Astrocyte (in vitro differentiated cells and primary cell): ENCODE measurements at regions not wholly inside any gene's neighbourhood (a gene's known extent, or its start where the extent isn't known, plus 50 kb on each side); places are given as distances from the start of the nearest gene placed in this dataset.

Experiments used
- DNase-seq: peaks from one replicate; pipeline ENCODE4 v3.0.0-alpha.2; 2010; ENCODE audit warnings: low read depth
- FAIRE-seq: peaks from 2 replicates; lab custom pipeline; 2011; peaks lifted over from hg19 to GRCh38; lab: Jason Lieb, UNC
- H2AFZ ChIP-seq: 2 replicates; pipeline ENCODE4 v1.6.0; 2012; ENCODE audit warnings: low read depth, low read length, inconsistent platforms
- H3K27ac ChIP-seq: 2 replicates; pipeline ENCODE4 v1.5.1; 2011; ENCODE audit warnings: low read depth, low read length, inconsistent platforms
- H3K27me3 ChIP-seq: 2 replicates; pipeline ENCODE4 v1.6.0; 2011; ENCODE audit warnings: low read length, inconsistent platforms; ENCODE audit not compliant: insufficient read depth
- H3K36me3 ChIP-seq: 2 replicates; pipeline ENCODE4 v1.5.1; 2011; ENCODE audit warnings: low read length, inconsistent platforms; ENCODE audit not compliant: insufficient read depth
- H3K4me1 ChIP-seq: 2 replicates; pipeline ENCODE4 v1.5.1; 2011; ENCODE audit warnings: low read length, inconsistent platforms; ENCODE audit not compliant: insufficient read depth
- H3K4me2 ChIP-seq: 2 replicates; pipeline ENCODE4 v1.6.0; 2012; ENCODE audit warnings: low read length, inconsistent platforms
- H3K4me3 ChIP-seq: 2 replicates; pipeline ENCODE4 v1.5.1; 2011; ENCODE audit warnings: low read depth, mild to moderate bottlenecking, low read length, inconsistent platforms; ENCODE audit not compliant: insufficient read depth
- H3K79me2 ChIP-seq: 2 replicates; pipeline ENCODE4 v1.6.0; 2012; ENCODE audit warnings: mild to moderate bottlenecking, low read length, inconsistent platforms; ENCODE audit not compliant: insufficient read depth
- H3K9ac ChIP-seq: 2 replicates; pipeline ENCODE4 v1.6.0; 2012; ENCODE audit warnings: mild to moderate bottlenecking, low read length, inconsistent platforms
- H3K9me3 ChIP-seq: 2 replicates; pipeline ENCODE4 v1.5.1; 2012; ENCODE audit warnings: low read depth, mild to moderate bottlenecking, low read length, inconsistent platforms; ENCODE audit not compliant: insufficient read depth
- H4K20me1 ChIP-seq: 2 replicates; pipeline ENCODE4 v1.6.0; 2012; ENCODE audit warnings: low read length, inconsistent platforms; ENCODE audit not compliant: insufficient read depth
- H3K27ac Mint-ChIP-seq: one replicate; pipeline ENCODE4 v1.8.0; 2021; ENCODE audit warnings: mild to moderate bottlenecking, mixed read lengths; ENCODE audit not compliant: unreplicated experiment
- H3K27me3 Mint-ChIP-seq: one replicate; pipeline ENCODE4 v1.8.0; 2021; ENCODE audit warnings: low read depth, mixed read lengths; ENCODE audit not compliant: unreplicated experiment
- H3K36me3 Mint-ChIP-seq: one replicate; pipeline ENCODE4 v1.8.0; 2021; ENCODE audit warnings: low read depth, mixed read lengths; ENCODE audit not compliant: unreplicated experiment
- H3K4me1 Mint-ChIP-seq: one replicate; pipeline ENCODE4 v1.8.0; 2021; ENCODE audit warnings: low read depth, mixed read lengths; ENCODE audit not compliant: unreplicated experiment
- H3K4me3 Mint-ChIP-seq: one replicate; pipeline ENCODE4 v1.8.0; 2021; ENCODE audit warnings: mild to moderate bottlenecking, moderate library complexity, mixed read lengths; ENCODE audit not compliant: unreplicated experiment
- H3K9me3 Mint-ChIP-seq: one replicate; pipeline ENCODE4 v1.8.0; 2021; ENCODE audit warnings: mild to moderate bottlenecking, mixed read lengths; ENCODE audit not compliant: unreplicated experiment
- EZH2 ChIP-seq: IDR thresholded peaks from 2 replicates; pipeline ENCODE4 v1.6.1; 2012; ENCODE audit warnings: mild to moderate bottlenecking, low read length, inconsistent platforms; ENCODE audit not compliant: insufficient read depth
- TF ChIP-seq, protein P1 (sequence below): IDR thresholded peaks from 2 replicates; pipeline ENCODE4 v1.5.1; 2011; ENCODE audit warnings: low read depth, mild to moderate bottlenecking, inconsistent platforms, low read length, moderate library complexity; ENCODE audit not compliant: insufficient read depth

DNA sequence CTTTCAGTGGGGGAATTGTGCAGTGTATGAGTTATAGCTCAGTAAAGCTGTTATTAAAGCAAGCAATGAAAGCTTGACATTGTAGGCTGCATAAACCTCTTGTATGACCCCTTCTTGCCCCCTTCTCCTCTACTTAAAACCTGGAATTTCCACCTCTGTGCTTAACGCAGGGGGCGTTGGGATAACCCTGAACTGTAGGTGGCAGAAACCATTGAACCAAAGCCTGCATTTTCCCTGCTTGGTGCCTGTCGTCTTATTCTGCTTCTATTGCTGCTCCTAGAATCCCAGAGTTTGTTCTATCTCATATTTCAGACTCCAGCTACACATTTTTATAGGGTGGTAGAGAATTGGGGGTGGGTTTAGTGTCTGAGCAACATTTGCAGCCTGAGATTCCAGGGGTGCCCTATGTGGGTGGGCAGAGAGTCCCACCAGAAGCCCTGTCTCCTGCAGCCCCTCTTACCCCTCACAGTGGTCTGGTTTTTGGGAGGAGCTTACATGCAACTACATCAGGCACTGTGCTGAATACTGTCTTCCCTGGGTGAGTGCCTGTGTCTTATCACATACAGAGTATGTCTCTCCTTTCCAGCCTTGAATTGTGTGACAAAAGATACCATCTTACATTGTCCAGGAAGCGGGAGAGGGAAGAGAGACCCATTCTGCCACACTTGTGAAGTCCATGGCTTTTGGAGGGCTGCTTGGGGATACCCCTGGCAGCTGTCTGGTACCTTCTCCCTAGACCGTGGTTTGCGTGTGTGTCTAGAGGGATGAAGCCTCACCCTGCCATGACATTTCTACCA, 407.7 kb upstream of the EEF2KMT start:
- H3K27ac ChIP-seq = no peak overlapping the region
- no peak overlapping the region for H3K4me2 ChIP-seq
- DNase-seq (no peak), FAIRE-seq (no peak)
- H3K4me1 ChIP-seq = no peaks in the 10 kb centered on the region
- Mint-ChIP-seq H3K36me3 (no peaks in the 10 kb centered on the region), H3K27ac (no peak overlapping the region), H3K9me3 (no peaks in the 10 kb centered on the region), H3K4me1 (peaks cover 3% of the 10 kb centered on the region), H3K27me3 (peaks cover 46% of the 10 kb centered on the region), H3K4me3 (no peak overlapping the region)
- H3K9ac ChIP-seq = no peak overlapping the region
- H4K20me1 ChIP-seq = no peaks in the 10 kb centered on the region
- TF ChIP-seq, protein P1, sequence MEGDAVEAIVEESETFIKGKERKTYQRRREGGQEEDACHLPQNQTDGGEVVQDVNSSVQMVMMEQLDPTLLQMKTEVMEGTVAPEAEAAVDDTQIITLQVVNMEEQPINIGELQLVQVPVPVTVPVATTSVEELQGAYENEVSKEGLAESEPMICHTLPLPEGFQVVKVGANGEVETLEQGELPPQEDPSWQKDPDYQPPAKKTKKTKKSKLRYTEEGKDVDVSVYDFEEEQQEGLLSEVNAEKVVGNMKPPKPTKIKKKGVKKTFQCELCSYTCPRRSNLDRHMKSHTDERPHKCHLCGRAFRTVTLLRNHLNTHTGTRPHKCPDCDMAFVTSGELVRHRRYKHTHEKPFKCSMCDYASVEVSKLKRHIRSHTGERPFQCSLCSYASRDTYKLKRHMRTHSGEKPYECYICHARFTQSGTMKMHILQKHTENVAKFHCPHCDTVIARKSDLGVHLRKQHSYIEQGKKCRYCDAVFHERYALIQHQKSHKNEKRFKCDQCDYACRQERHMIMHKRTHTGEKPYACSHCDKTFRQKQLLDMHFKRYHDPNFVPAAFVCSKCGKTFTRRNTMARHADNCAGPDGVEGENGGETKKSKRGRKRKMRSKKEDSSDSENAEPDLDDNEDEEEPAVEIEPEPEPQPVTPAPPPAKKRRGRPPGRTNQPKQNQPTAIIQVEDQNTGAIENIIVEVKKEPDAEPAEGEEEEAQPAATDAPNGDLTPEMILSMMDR = no peak
- TF ChIP-seq EZH2 = no peak
- no peaks in the 10 kb centered on the region for H3K79me2 ChIP-seq
- no peaks in the 10 kb centered on the region for H3K27me3 ChIP-seq
- H2AFZ ChIP-seq = no peak overlapping the region
- H3K9me3 ChIP-seq = peaks cover 2% of the 10 kb centered on the region
- no peak overlapping the region for H3K4me3 ChIP-seq
- H3K36me3 ChIP-seq = no peaks in the 10 kb centered on the region

DNA sequence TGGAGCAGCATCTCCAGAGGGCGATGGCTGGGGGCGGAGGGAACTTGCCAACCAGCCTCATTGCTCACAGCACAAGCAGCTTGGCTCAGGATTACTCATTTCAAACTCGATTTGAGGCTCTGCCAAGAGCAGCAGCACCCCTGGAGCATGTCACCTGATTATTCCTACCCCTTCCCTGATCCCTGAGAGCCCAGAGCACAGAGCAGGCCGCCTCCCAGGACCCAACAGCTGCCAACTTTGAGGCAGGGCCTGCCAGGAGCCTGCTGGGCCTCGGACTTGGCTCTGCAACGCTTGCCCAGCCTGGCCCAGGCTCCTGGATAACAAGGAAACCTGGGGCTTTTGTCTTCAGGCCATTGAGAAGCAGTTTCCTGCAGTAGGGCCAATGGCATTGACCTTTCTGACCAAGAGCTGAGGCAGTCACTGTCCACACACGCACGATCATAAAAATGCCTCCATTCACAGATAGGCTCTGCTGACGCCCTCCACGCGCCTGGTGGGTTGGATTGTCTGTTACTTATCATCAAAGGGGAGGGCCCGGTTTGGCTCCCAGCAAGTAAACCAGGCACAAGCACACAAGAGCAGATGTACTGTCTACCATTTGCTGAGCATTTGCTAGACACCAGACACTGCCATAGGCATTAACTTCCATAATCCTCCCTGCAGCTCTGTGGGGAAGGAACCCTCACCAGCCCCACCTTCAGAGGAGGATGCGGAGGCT, 406.6 kb upstream of the EEF2KMT start:
- H3K9me3 ChIP-seq = peaks cover 5% of the 10 kb centered on the region
- Mint-ChIP-seq H3K27me3 (peaks cover 47% of the 10 kb centered on the region), H3K27ac (no peak overlapping the region), H3K4me1 (no peaks in the 10 kb centered on the region), H3K36me3 (no peaks in the 10 kb centered on the region), H3K4me3 (no peak overlapping the region), H3K9me3 (no peaks in the 10 kb centered on the region)
- H2AFZ ChIP-seq = peak overlapping the region; percentile 52
- no peak overlapping the region for H3K4me3 ChIP-seq
- H3K4me1 ChIP-seq = no peaks in the 10 kb centered on the region
- H3K79me2 ChIP-seq = no peaks in the 10 kb centered on the region
- no peak overlapping the region for H3K9ac ChIP-seq
- TF ChIP-seq, protein P1 = no peak
- TF ChIP-seq EZH2 = no peak
- H3K27me3 ChIP-seq = no peaks in the 10 kb centered on the region
- FAIRE-seq = no peak
- H3K27ac ChIP-seq = no peak overlapping the region
- no peaks in the 10 kb centered on the region for H4K20me1 ChIP-seq
- H3K4me2 ChIP-seq = no peak overlapping the region
- no peaks in the 10 kb centered on the region for H3K36me3 ChIP-seq
- peak; percentile 12 for DNase-seq
